ENCODE measurements at regions not wholly inside any gene's neighbourhood (a gene's known extent, or its start where the extent isn't known, plus 50 kb on each side); places are given as distances from the start of the nearest gene placed in this dataset.

- H3K36me3 ChIP-seq, result no peaks in the 10 kb centered on the region
- intact Hi-C loops (cut with DNase I), result loop anchor here (10.0 kb wide), 1 partner anchor 190 kb away; the partner anchor contains the start of gene ZNF608
- no peak overlapping the region for H3K4me3 ChIP-seq
- H3K27me3 ChIP-seq, result no peaks in the 10 kb centered on the region
- 48 to 73% methylated on average over 4 of the region's 4 CpGs for WGBS, 2 donors
- DNase-seq, result no peak
- H3K27ac ChIP-seq, result no peak overlapping the region
- peaks cover 0 to 28% (median 16%) of the 10 kb centered on the region in 4 donors for H3K4me1 ChIP-seq
- TF ChIP-seq CTCF (IDR thresholded peaks at IDR 0.05) (no peak), EP300 (IDR thresholded peaks at IDR 0.05) (no peak), POLR2A (IDR thresholded peaks at IDR 0.05) (no peak), POLR2AphosphoS5 (IDR thresholded peaks at IDR 0.05) (no peak)
- H3K9me3 ChIP-seq, result no peaks in the 10 kb centered on the region
Measured at GRCh38 chr5:124935065-124935464, 188.6 kb upstream of the ZNF608 start.

- no peaks in the 10 kb centered on the region for H3K36me3 ChIP-seq
- H3K9me3 ChIP-seq, result peaks cover 0 to 5% (median 0%) of the 10 kb centered on the region in 4 donors
- H3K4me3 ChIP-seq, result no peak overlapping the region
- intact Hi-C loops (cut with DNase I), result loop anchor here (10.0 kb wide), 1 partner anchor 192 kb away; the partner anchor contains the start of gene ZNF608
- H3K4me1 ChIP-seq, result peaks cover 0 to 28% (median 16%) of the 10 kb centered on the region in 4 donors
- H3K27ac ChIP-seq, result no peak overlapping the region
- H3K27me3 ChIP-seq, result no peaks in the 10 kb centered on the region
- DNase-seq, result no peak
- TF ChIP-seq CTCF (IDR thresholded peaks at IDR 0.05), result no peak
- TF ChIP-seq EP300 (IDR thresholded peaks at IDR 0.05), result no peak
- TF ChIP-seq POLR2A (IDR thresholded peaks at IDR 0.05), result no peak
- no peak for TF ChIP-seq POLR2AphosphoS5 (IDR thresholded peaks at IDR 0.05)
- WGBS, 2 donors, result 82 to 86% methylated on average over 4 of the region's 4 CpGs
Measured at GRCh38 chr5:124936626-124936933, 190.1 kb upstream of the ZNF608 start.

GRCh38 chr5:124941051-124942049 is 194.9 kb upstream of the ZNF608 start:
- no peak overlapping the region for H3K4me3 ChIP-seq
- H3K27ac ChIP-seq, result no peak overlapping the region
- H3K4me1 ChIP-seq, result no peaks in the 10 kb centered on the region
- 84 to 86% methylated on average over 10 of the region's 10 CpGs for WGBS, 2 donors
- H3K36me3 ChIP-seq, result no peaks in the 10 kb centered on the region
- no peak for TF ChIP-seq POLR2AphosphoS5 (IDR thresholded peaks at IDR 0.05)
- no peak for TF ChIP-seq EP300 (IDR thresholded peaks at IDR 0.05)
- no peak for TF ChIP-seq CTCF (IDR thresholded peaks at IDR 0.05)
- no peak for TF ChIP-seq POLR2A (IDR thresholded peaks at IDR 0.05)
- no peak for DNase-seq
- intact Hi-C loops (cut with DNase I), result no loop called here
- no peaks in the 10 kb centered on the region for H3K27me3 ChIP-seq
- peaks cover 0 to 5% (median 0%) of the 10 kb centered on the region in 4 donors for H3K9me3 ChIP-seq

- H3K27me3 ChIP-seq, result no peaks in the 10 kb centered on the region
- WGBS, 2 donors, result 45 to 48% methylated on average over 9 of the region's 9 CpGs
- no peaks in the 10 kb centered on the region for H3K4me1 ChIP-seq
- intact Hi-C loops (cut with DNase I), result no loop called here
- no peak for DNase-seq
- no peaks in the 10 kb centered on the region for H3K9me3 ChIP-seq
- no peak overlapping the region for H3K27ac ChIP-seq
- no peak for TF ChIP-seq POLR2AphosphoS5 (IDR thresholded peaks at IDR 0.05)
- no peak for TF ChIP-seq EP300 (IDR thresholded peaks at IDR 0.05)
- TF ChIP-seq CTCF (IDR thresholded peaks at IDR 0.05), result no peak
- no peak for TF ChIP-seq POLR2A (IDR thresholded peaks at IDR 0.05)
- H3K36me3 ChIP-seq, result no peaks in the 10 kb centered on the region
- no peak overlapping the region for H3K4me3 ChIP-seq
Measured at GRCh38 chr5:124948062-124948753, 201.8 kb upstream of the ZNF608 start.

Data from sigmoid colon (tissue), 6 donors.